AG04450 (cell line): ENCODE measurements at regions not wholly inside any gene's neighbourhood (a gene's known extent, or its start where the extent isn't known, plus 50 kb on each side); places are given as distances from the start of the nearest gene placed in this dataset.

Experiments
- CTCF ChIA-PET: fragments of 300-600, 350-600 bp; formaldehyde crosslinking; extraction: SDS; loops from one replicate; lab custom pipeline; 2022; ENCODE audit warnings: antibody characterized with exemption, inconsistent platforms; lab: Charles Lee
- POLR2A ChIA-PET: fragments of 350-600 bp; formaldehyde crosslinking; extraction: SDS; loops from one replicate; lab custom pipeline; 2021; ENCODE audit warnings: antibody characterized with exemption, inconsistent platforms; lab: Yijun Ruan, JAX
- DNase-seq: peaks from one replicate; pipeline ENCODE4 v3.0.0-alpha.2; 2011; ENCODE audit warnings: low read depth, low spot score
- H3K27ac ChIP-seq: one replicate; pipeline ENCODE4 v1.5.1; 2012; ENCODE audit warnings: low read depth, low read length, control low read depth
- H3K27me3 ChIP-seq: one replicate; pipeline ENCODE4 v1.6.0; 2012; ENCODE audit warnings: low read length; ENCODE audit not compliant: control insufficient read depth, insufficient read depth
- H3K4me3 ChIP-seq: 2 replicates; pipeline ENCODE4 v1.5.1; 2011; ENCODE audit warnings: mild to moderate bottlenecking, low read depth, low read length, control low read depth
- H3K9me3 ChIP-seq: 2 replicates; pipeline ENCODE4 v1.5.1; 2012; ENCODE audit warnings: low read length; ENCODE audit not compliant: control insufficient read depth, insufficient read depth
- TF ChIP-seq, protein P1 (sequence below): IDR thresholded peaks from 2 replicates; pipeline ENCODE4 v1.5.1; 2011; ENCODE audit warnings: low read depth, low read length, control low read depth, inconsistent platforms

GRCh38 chr9:108217431-108218349, 638.1 kb downstream of the ACTL7B start:
- CTCF ChIA-PET, result no interaction called here
- TF ChIP-seq, protein P1, sequence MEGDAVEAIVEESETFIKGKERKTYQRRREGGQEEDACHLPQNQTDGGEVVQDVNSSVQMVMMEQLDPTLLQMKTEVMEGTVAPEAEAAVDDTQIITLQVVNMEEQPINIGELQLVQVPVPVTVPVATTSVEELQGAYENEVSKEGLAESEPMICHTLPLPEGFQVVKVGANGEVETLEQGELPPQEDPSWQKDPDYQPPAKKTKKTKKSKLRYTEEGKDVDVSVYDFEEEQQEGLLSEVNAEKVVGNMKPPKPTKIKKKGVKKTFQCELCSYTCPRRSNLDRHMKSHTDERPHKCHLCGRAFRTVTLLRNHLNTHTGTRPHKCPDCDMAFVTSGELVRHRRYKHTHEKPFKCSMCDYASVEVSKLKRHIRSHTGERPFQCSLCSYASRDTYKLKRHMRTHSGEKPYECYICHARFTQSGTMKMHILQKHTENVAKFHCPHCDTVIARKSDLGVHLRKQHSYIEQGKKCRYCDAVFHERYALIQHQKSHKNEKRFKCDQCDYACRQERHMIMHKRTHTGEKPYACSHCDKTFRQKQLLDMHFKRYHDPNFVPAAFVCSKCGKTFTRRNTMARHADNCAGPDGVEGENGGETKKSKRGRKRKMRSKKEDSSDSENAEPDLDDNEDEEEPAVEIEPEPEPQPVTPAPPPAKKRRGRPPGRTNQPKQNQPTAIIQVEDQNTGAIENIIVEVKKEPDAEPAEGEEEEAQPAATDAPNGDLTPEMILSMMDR, result no peak
- H3K27ac ChIP-seq, result no peak overlapping the region
- no peak for DNase-seq
- no peaks in the 10 kb centered on the region for H3K9me3 ChIP-seq
- H3K4me3 ChIP-seq, result no peak overlapping the region
- peaks cover 3% of the 10 kb centered on the region for H3K27me3 ChIP-seq
- POLR2A ChIA-PET, result no interaction called here

GRCh38 chr9:108213511-108213910, 642.3 kb downstream of the ACTL7B start:
- DNase-seq, result no peak
- ChIA-PET CTCF (no interaction called here), POLR2A (no interaction called here)
- no peaks in the 10 kb centered on the region for H3K9me3 ChIP-seq
- TF ChIP-seq, protein P1, result no peak
- no peak overlapping the region for H3K27ac ChIP-seq
- H3K27me3 ChIP-seq, result peaks cover 3% of the 10 kb centered on the region
- no peak overlapping the region for H3K4me3 ChIP-seq

- DNase-seq, result no peak
- POLR2A ChIA-PET, result no interaction called here
- peaks cover 3% of the 10 kb centered on the region for H3K27me3 ChIP-seq
- H3K4me3 ChIP-seq, result no peak overlapping the region
- H3K27ac ChIP-seq, result no peak overlapping the region
- CTCF ChIA-PET, result no interaction called here
- H3K9me3 ChIP-seq, result no peaks in the 10 kb centered on the region
- TF ChIP-seq, protein P1, result no peak
Measured at GRCh38 chr9:108212184-108212583, 643.6 kb downstream of the ACTL7B start.

DNA sequence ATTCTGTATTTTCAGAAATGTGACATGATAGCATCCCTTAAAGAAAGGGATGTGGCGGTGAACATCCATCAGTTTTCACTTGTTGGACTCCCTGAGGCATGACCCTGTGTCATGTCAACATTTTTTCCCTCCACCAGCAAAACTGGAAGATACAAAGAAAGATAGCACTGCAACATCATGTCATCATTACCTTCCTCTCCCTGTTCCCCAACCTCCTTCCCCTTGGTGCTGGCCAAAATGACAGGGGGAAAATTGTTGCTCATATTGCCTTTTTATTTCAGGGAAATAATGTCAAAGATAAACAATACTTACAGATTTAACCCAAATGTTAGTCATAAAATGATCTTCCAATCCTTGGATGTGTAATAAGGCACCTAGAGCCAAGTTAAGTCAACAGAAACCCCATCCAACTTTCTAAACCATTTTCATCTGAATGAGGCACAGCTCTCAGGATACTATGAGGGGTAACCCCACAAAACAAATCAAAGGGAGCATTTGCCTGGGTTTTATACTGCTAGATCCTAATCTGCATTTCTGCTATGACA, 644.3 kb downstream of the ACTL7B start:
- DNase-seq, result no peak
- Histone ChIP-seq H3K27ac (no peak overlapping the region), H3K9me3 (no peaks in the 10 kb centered on the region), H3K4me3 (no peak overlapping the region), H3K27me3 (no peaks in the 10 kb centered on the region)
- ChIA-PET POLR2A (no interaction called here), CTCF (no interaction called here)
- TF ChIP-seq, protein P1, result no peak

GRCh38 chr9:108209132-108209685, 646.6 kb downstream of the ACTL7B start:
- Histone ChIP-seq H3K27me3 (no peaks in the 10 kb centered on the region), H3K4me3 (no peak overlapping the region), H3K27ac (no peak overlapping the region), H3K9me3 (no peaks in the 10 kb centered on the region)
- POLR2A ChIA-PET, result no interaction called here
- DNase-seq, result no peak
- TF ChIP-seq, protein P1, result no peak
- CTCF ChIA-PET, result no interaction called here
